ENCODE measurements at regions not wholly inside any gene's neighbourhood (a gene's known extent, or its start where the extent isn't known, plus 50 kb on each side); places are given as distances from the start of the nearest gene placed in this dataset.

DNA sequence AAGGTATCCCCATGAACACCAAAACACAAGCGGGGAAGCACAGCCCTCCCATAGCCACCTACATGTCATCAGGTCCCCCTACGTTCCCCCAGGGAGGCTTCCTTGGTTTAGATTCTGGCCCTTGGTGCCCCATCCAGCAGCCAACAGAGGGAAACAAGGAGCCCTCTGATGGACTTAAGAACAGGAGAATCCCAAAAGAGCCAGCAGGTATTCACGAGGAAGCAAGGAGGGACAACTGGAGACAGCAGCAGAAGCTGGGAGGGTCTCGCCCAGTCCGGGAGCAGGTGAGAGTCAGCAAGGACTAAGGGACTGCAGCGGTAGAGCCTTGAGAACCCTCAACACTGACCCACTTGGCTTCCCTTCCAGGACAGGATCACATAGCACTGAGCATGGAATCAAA, 58.4 kb upstream of the TOP1 start:
- TF ChIP-seq RAD21 (IDR thresholded peaks at IDR 0.05; ENCODE audit: low read depth) (no peak), CEBPB (IDR thresholded peaks at IDR 0.05) (no peak)

All from Ishikawa (cell line).